Fibroblast of pulmonary artery (primary cell): ENCODE measurements at regions not wholly inside any gene's neighbourhood (a gene's known extent, or its start where the extent isn't known, plus 50 kb on each side); places are given as distances from the start of the nearest gene placed in this dataset.
"Not testable (repeated sequence)": the region's sequence is repeated elsewhere in the genome, so short reads cannot be mapped to it uniquely, and the experiment has no call there.

Experiments
- DNase-seq: peaks from one replicate; pipeline ENCODE4 v3.0.0-alpha.2; 2010; ENCODE audit warnings: low read depth
- H3K4me3 ChIP-seq: replicated peaks from 2 replicates; pipeline ENCODE4 v1.5.1; 2011; ENCODE audit warnings: low read depth, mild to moderate bottlenecking, control low read depth, low read length, moderate library complexity
- CTCF ChIP-seq: IDR thresholded peaks from 2 replicates; pipeline ENCODE4 v1.5.1; 2011; ENCODE audit warnings: mild to moderate bottlenecking, control low read depth, low read length, inconsistent platforms; ENCODE audit errors: missing control alignments

- TF ChIP-seq CTCF = no peak
- DNase-seq = no peak
- H3K4me3 ChIP-seq = no peak overlapping the region
These were observed 143.6 kb upstream of the KIF5B start for GRCh38 chr10:32199714-32200394.

- H3K4me3 ChIP-seq = no peak overlapping the region
- DNase-seq = no peak
- TF ChIP-seq CTCF = no peak
These were observed 141.2 kb upstream of the KIF5B start for GRCh38 chr10:32197423-32197822.

DNA sequence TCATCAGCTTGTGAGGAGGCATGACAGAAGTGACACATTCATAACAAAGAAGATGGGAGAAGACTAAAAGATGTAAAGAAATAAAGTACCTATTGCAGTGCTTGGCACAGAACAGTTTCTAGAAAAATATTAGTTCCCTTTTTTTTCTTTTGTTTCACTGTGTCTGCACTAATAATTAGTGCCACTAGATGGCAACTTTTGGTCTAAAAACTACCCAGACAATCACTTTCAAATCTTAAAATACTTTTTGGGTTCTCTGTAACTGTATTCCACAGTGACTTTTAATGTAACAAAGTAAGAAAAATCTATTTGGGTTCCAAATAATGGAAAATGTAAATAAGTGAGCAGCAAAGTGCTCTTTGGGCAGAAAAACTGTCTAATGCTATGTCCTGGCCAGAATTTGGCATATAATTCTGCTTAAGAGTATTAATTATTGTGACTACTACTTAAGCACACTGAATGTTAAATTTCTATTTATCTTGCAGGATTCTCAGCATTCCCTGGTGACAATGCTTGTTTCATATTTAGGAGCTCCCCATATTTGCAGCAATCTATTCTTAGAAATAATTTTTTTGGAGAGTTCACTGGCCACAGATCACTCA lies 134.8 kb upstream of the KIF5B start:
- no peak overlapping the region for H3K4me3 ChIP-seq
- TF ChIP-seq CTCF = peak; percentile 65
- DNase-seq = peak; percentile 61

GRCh38 chr10:32189400-32190084 lies 133.3 kb upstream of the KIF5B start:
- no peak overlapping the region for H3K4me3 ChIP-seq
- TF ChIP-seq CTCF = peak; percentile 16

DNA sequence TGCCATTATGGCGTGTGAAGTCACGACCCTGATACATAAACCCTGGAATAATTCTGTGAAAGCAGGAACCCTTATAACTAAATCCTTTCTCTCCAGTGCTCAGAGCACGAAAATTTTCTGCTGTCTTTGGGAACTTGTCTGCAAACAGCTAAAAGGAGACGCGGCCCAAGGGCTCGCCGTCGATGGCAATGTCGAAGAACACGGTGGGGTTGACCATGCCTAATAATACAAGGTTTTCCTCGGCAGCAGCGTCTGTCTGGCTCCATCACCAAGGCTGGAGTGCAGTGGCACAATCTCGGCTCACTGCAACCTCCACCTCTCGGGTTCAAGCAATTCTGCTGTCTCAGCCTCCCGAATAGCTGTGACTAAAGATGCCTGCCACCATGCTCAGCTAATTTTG lies 132.4 kb upstream of the KIF5B start:
- H3K4me3 ChIP-seq = not testable (repeated sequence)

More at GRCh38 chr10:32189400-32190084, 133.3 kb upstream of the KIF5B start:
- peak; percentile 29 for DNase-seq

GRCh38 chr10:32187686-32188085 lies 131.5 kb upstream of the KIF5B start:
- DNase-seq = no peak
- no peak for TF ChIP-seq CTCF
- no peak overlapping the region for H3K4me3 ChIP-seq

More for the DNA sequence above, 132.4 kb upstream of the KIF5B start:
- not testable (repeated sequence) for DNase-seq

GRCh38 chr10:32183652-32184051 lies 127.4 kb upstream of the KIF5B start:
- DNase-seq, H3K4me3 ChIP-seq: not testable (repeated sequence)

- no peak for DNase-seq
- no peak overlapping the region for H3K4me3 ChIP-seq
- no peak for TF ChIP-seq CTCF
These were observed 126.3 kb upstream of the KIF5B start for GRCh38 chr10:32182476-32182875.
